PFSK-1 (cell line): ENCODE measurements at regions not wholly inside any gene's neighbourhood (a gene's known extent, or its start where the extent isn't known, plus 50 kb on each side); places are given as distances from the start of the nearest gene placed in this dataset.

Experiments used
- POLR2AphosphoS5 ChIP-seq: IDR thresholded peaks from 2 replicates; pipeline ENCODE4 v1.6.1; 2012; ENCODE audit warnings: low read depth, mild to moderate bottlenecking, control low read depth, low read length, moderate library complexity
- TAF1 ChIP-seq: IDR thresholded peaks from 2 replicates; pipeline ENCODE4 v1.6.1; 2012; ENCODE audit warnings: low read length, control low read depth, borderline replicate concordance; ENCODE audit not compliant: insufficient read depth
- TF ChIP-seq, protein P1 (sequence below), 2 experiments: IDR thresholded peaks; 2 replicates each; pipeline versions ENCODE4 v1.6.1 to v1.8.0; 2011 to 2012; ENCODE audit warnings: low read depth in 2 of 2, low read length in 2 of 2, control low read depth in 1 of 2, inconsistent platforms in 1 of 2, mild to moderate bottlenecking in 1 of 2, moderate library complexity in 1 of 2; ENCODE audit not compliant: insufficient read depth in 1 of 2

DNA sequence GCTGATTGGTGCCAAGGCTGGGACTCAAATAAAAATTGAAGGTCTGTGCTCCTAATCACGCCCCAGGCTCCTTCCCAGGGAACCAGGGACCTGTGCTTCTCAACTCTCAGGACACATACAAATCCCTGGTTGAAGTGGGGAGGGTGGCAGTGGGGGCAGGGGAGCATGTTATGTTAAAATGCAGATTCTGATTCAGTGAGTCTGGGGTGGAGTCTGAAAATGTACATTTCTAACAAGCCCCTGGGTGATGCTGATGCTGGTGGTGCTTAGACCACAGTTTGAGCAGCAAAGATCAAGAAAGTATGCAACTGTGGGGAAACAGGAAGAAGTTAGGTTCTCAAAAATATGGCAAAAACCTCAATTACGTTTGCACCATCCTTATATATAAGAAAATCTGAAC, 236.5 kb downstream of the MAGEB17 start:
- TF ChIP-seq, protein P1, sequence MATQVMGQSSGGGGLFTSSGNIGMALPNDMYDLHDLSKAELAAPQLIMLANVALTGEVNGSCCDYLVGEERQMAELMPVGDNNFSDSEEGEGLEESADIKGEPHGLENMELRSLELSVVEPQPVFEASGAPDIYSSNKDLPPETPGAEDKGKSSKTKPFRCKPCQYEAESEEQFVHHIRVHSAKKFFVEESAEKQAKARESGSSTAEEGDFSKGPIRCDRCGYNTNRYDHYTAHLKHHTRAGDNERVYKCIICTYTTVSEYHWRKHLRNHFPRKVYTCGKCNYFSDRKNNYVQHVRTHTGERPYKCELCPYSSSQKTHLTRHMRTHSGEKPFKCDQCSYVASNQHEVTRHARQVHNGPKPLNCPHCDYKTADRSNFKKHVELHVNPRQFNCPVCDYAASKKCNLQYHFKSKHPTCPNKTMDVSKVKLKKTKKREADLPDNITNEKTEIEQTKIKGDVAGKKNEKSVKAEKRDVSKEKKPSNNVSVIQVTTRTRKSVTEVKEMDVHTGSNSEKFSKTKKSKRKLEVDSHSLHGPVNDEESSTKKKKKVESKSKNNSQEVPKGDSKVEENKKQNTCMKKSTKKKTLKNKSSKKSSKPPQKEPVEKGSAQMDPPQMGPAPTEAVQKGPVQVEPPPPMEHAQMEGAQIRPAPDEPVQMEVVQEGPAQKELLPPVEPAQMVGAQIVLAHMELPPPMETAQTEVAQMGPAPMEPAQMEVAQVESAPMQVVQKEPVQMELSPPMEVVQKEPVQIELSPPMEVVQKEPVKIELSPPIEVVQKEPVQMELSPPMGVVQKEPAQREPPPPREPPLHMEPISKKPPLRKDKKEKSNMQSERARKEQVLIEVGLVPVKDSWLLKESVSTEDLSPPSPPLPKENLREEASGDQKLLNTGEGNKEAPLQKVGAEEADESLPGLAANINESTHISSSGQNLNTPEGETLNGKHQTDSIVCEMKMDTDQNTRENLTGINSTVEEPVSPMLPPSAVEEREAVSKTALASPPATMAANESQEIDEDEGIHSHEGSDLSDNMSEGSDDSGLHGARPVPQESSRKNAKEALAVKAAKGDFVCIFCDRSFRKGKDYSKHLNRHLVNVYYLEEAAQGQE (IDR thresholded peaks at IDR 0.05; ENCODE audit: insufficient read depth in 1 of 2, low read depth in 2 of 2, low read length in 2 of 2), result no peak
- no peak for TF ChIP-seq TAF1
- TF ChIP-seq POLR2AphosphoS5, result no peak
